GM12878 (cell line): ENCODE measurements at regions not wholly inside any gene's neighbourhood (a gene's known extent, or its start where the extent isn't known, plus 50 kb on each side); places are given as distances from the start of the nearest gene placed in this dataset.

Experiments
- ASH2L ChIP-seq: fragments of 300-600, 200-600 bp; sonication (generic); IDR thresholded peaks from 2 replicates; pipeline ENCODE4 v1.6.1; 2017; ENCODE audit warnings: low read depth, mild to moderate bottlenecking, borderline replicate concordance
- CBX5 ChIP-seq: sonication (generic); IDR thresholded peaks from 2 replicates; pipeline ENCODE4 v1.6.1; 2016; ENCODE audit warnings: low read depth, moderate library complexity, mild to moderate bottlenecking, inconsistent platforms
- GATAD2B ChIP-seq: fragments of 450-650 bp; conservative IDR thresholded peaks from 2 replicates; pipeline ENCODE4 v1.6.1; 2017; ENCODE audit warnings: low read depth, mild to moderate bottlenecking, moderate library complexity
- ZBED1 ChIP-seq: IDR thresholded peaks from 2 replicates; pipeline ENCODE4 v1.6.1; 2016; ENCODE audit warnings: borderline replicate concordance

- TF ChIP-seq ZBED1 (no peak), ASH2L (no peak), CBX5 (no peak), GATAD2B (no peak)
Observed at GRCh38 chr13:34881494-34881893, 60.6 kb upstream of the NBEA start.
